ENCODE measurements at regions not wholly inside any gene's neighbourhood (a gene's known extent, or its start where the extent isn't known, plus 50 kb on each side); places are given as distances from the start of the nearest gene placed in this dataset.

GRCh38 chr3:74288761-74289160, 325.7 kb downstream of the CNTN3 start:
- no peaks in the 10 kb centered on the region for H3K4me1 ChIP-seq (ENCODE audit: insufficient read depth, poor library complexity, severe bottlenecking)
- no peak for DNase-seq (ENCODE audit: low spot score)
- H3K27me3 ChIP-seq (ENCODE audit: insufficient read depth, poor library complexity, severe bottlenecking) = no peaks in the 10 kb centered on the region
- no peaks in the 10 kb centered on the region for H3K9me3 ChIP-seq (ENCODE audit: severe bottlenecking)
- H3K36me3 ChIP-seq (ENCODE audit: low read depth) = no peaks in the 10 kb centered on the region
- ATAC-seq (ENCODE audit: low read depth) = no peak
- H3K27ac ChIP-seq (ENCODE audit: poor library complexity, severe bottlenecking) = no peak overlapping the region
- H3K4me3 ChIP-seq (ENCODE audit: severe bottlenecking) = no peak overlapping the region
- no peak for TF ChIP-seq CTCF (IDR thresholded peaks at IDR 0.05; ENCODE audit: poor library complexity, severe bottlenecking)

GRCh38 chr3:74287557-74287956, 326.9 kb downstream of the CNTN3 start:
- Histone ChIP-seq H3K4me3 (ENCODE audit: severe bottlenecking) (no peak overlapping the region), H3K36me3 (ENCODE audit: low read depth) (no peaks in the 10 kb centered on the region), H3K27me3 (ENCODE audit: insufficient read depth, poor library complexity, severe bottlenecking) (no peaks in the 10 kb centered on the region), H3K27ac (ENCODE audit: poor library complexity, severe bottlenecking) (no peak overlapping the region), H3K4me1 (ENCODE audit: insufficient read depth, poor library complexity, severe bottlenecking) (no peaks in the 10 kb centered on the region), H3K9me3 (ENCODE audit: severe bottlenecking) (no peaks in the 10 kb centered on the region)
- ATAC-seq (ENCODE audit: low read depth) = no peak
- TF ChIP-seq CTCF (IDR thresholded peaks at IDR 0.05; ENCODE audit: poor library complexity, severe bottlenecking) = no peak
- DNase-seq (ENCODE audit: low spot score) = no peak

- H3K9me3 ChIP-seq (ENCODE audit: severe bottlenecking) = no peaks in the 10 kb centered on the region
- TF ChIP-seq CTCF (IDR thresholded peaks at IDR 0.05; ENCODE audit: poor library complexity, severe bottlenecking) = no peak
- H3K27ac ChIP-seq (ENCODE audit: poor library complexity, severe bottlenecking) = no peak overlapping the region
- no peak for ATAC-seq (ENCODE audit: low read depth)
- H3K4me1 ChIP-seq (ENCODE audit: insufficient read depth, poor library complexity, severe bottlenecking) = no peaks in the 10 kb centered on the region
- H3K4me3 ChIP-seq (ENCODE audit: severe bottlenecking) = no peak overlapping the region
- H3K36me3 ChIP-seq (ENCODE audit: low read depth) = no peaks in the 10 kb centered on the region
- H3K27me3 ChIP-seq (ENCODE audit: insufficient read depth, poor library complexity, severe bottlenecking) = no peaks in the 10 kb centered on the region
- no peak for DNase-seq (ENCODE audit: low spot score)
These were observed 332.3 kb downstream of the CNTN3 start for GRCh38 chr3:74282202-74282601.

GRCh38 chr3:74281705-74282104, 332.8 kb downstream of the CNTN3 start:
- DNase-seq (ENCODE audit: low spot score) (no peak), ATAC-seq (ENCODE audit: low read depth) (no peak)
- Histone ChIP-seq H3K27ac (ENCODE audit: poor library complexity, severe bottlenecking) (no peak overlapping the region), H3K36me3 (ENCODE audit: low read depth) (no peaks in the 10 kb centered on the region), H3K9me3 (ENCODE audit: severe bottlenecking) (no peaks in the 10 kb centered on the region), H3K4me1 (ENCODE audit: insufficient read depth, poor library complexity, severe bottlenecking) (no peaks in the 10 kb centered on the region), H3K4me3 (ENCODE audit: severe bottlenecking) (no peak overlapping the region), H3K27me3 (ENCODE audit: insufficient read depth, poor library complexity, severe bottlenecking) (no peaks in the 10 kb centered on the region)
- no peak for TF ChIP-seq CTCF (IDR thresholded peaks at IDR 0.05; ENCODE audit: poor library complexity, severe bottlenecking)

- H3K9me3 ChIP-seq (ENCODE audit: severe bottlenecking) = no peaks in the 10 kb centered on the region
- no peak overlapping the region for H3K4me3 ChIP-seq (ENCODE audit: severe bottlenecking)
- H3K27ac ChIP-seq (ENCODE audit: poor library complexity, severe bottlenecking) = no peak overlapping the region
- TF ChIP-seq CTCF (IDR thresholded peaks at IDR 0.05; ENCODE audit: poor library complexity, severe bottlenecking) = no peak
- DNase-seq (ENCODE audit: low spot score) = no peak
- H3K36me3 ChIP-seq (ENCODE audit: low read depth) = no peaks in the 10 kb centered on the region
- H3K4me1 ChIP-seq (ENCODE audit: insufficient read depth, poor library complexity, severe bottlenecking) = no peaks in the 10 kb centered on the region
- no peaks in the 10 kb centered on the region for H3K27me3 ChIP-seq (ENCODE audit: insufficient read depth, poor library complexity, severe bottlenecking)
- ATAC-seq (ENCODE audit: low read depth) = no peak
These were observed 340.7 kb downstream of the CNTN3 start for GRCh38 chr3:74273555-74274402.

All from RWPE2 (cell line).